B cell (primary cell): ENCODE measurements at regions not wholly inside any gene's neighbourhood (a gene's known extent, or its start where the extent isn't known, plus 50 kb on each side); places are given as distances from the start of the nearest gene placed in this dataset.
"Not testable (repeated sequence)": the region's sequence is repeated elsewhere in the genome, so short reads cannot be mapped to it uniquely, and the experiment has no call there.

Experiments used
- CTCF ChIP-seq: fragments of 200-600 bp; IDR thresholded peaks from one replicate; pipeline ENCODE4 v1.8.0; 2022; ENCODE audit warnings: antibody characterized with exemption, mild to moderate bottlenecking
- EZH2 ChIP-seq: IDR thresholded peaks from 2 replicates; pipeline ENCODE4 v1.6.1; 2012; ENCODE audit warnings: borderline replicate concordance, low read depth, mild to moderate bottlenecking, moderate library complexity, low read length; ENCODE audit not compliant: insufficient read depth, poor library complexity, severe bottlenecking

- not testable (repeated sequence) for TF ChIP-seq CTCF, EZH2
Measured at GRCh38 chr3:56924700-56925099, 123.0 kb upstream of the ARHGEF3 start.
